Lung (tissue), 11 donors: ENCODE measurements at regions not wholly inside any gene's neighbourhood (a gene's known extent, or its start where the extent isn't known, plus 50 kb on each side); places are given as distances from the start of the nearest gene placed in this dataset.

Experiments used
- ATAC-seq: fragments of 200-7000 bp; cut with Tn5 transposase; one replicate; pipeline ENCODE4 v1.9.1; 2020; ENCODE audit warnings: moderate number of reproducible peaks; ENCODE audit not compliant: insufficient read depth, low FRiP score
- DNase-seq, 3 donors: peaks; one replicate each; pipeline ENCODE4 v3.0.0-alpha.2; 2013 to 2017
- H3K27ac ChIP-seq, 2 donors: one replicate each; pipeline ENCODE4 v1.5.1; 2013; ENCODE audit warnings: mild to moderate bottlenecking in 2 of 2, moderate library complexity in 2 of 2, control low read depth in 1 of 2, inconsistent platforms in 1 of 2, low read depth in 1 of 2, low read length in 1 of 2
- H3K27me3 ChIP-seq, 3 donors: one replicate each; pipeline ENCODE4 v1.5.1; 2013; ENCODE audit warnings: low read length in 2 of 3; ENCODE audit not compliant: control insufficient read depth in 3 of 3, insufficient read depth in 3 of 3
- H3K36me3 ChIP-seq, 4 donors: one replicate each; pipeline ENCODE4 v1.5.1; 2013; ENCODE audit warnings: low read length in 4 of 4, mild to moderate bottlenecking in 1 of 4, moderate library complexity in 1 of 4; ENCODE audit not compliant: control insufficient read depth in 4 of 4, insufficient read depth in 4 of 4
- H3K4me1 ChIP-seq, 5 donors: one replicate each; pipeline ENCODE4 v1.5.1; 2013; ENCODE audit warnings: low read length in 5 of 5, mild to moderate bottlenecking in 2 of 5, moderate library complexity in 1 of 5; ENCODE audit not compliant: control insufficient read depth in 5 of 5, insufficient read depth in 5 of 5
- H3K4me3 ChIP-seq: one replicate; pipeline ENCODE4 v1.5.1; 2013; ENCODE audit warnings: mild to moderate bottlenecking, control low read depth, moderate library complexity
- H3K9ac ChIP-seq, 2 donors: one replicate each; pipeline ENCODE4 v1.5.1; 2013; ENCODE audit warnings: low read length in 2 of 2, control low read depth in 1 of 2; ENCODE audit not compliant: insufficient read depth in 1 of 2
- H3K9me3 ChIP-seq, 4 donors: one replicate each; pipeline ENCODE4 v1.5.1; 2013; ENCODE audit warnings: low read length in 3 of 4, mild to moderate bottlenecking in 1 of 4, moderate library complexity in 1 of 4; ENCODE audit not compliant: control insufficient read depth in 4 of 4, insufficient read depth in 3 of 4
- WGBS, 2 donors: extraction: QIAGEN DNeasy Blood & Tissue Kit; methylation state at CpG; one replicate each; pipeline ENCODE4 v1.1.7; 2013; 5-methylcytosine and 5-hydroxymethylcytosine counted together
- TF ChIP-seq, protein P1 (sequence below): IDR thresholded peaks from 2 replicates; pipeline ENCODE4 v1.5.1; 2012; ENCODE audit warnings: mild to moderate bottlenecking; ENCODE audit errors: control extremely low read depth, extremely low read depth
- donor health status: control.
- donor health status: control.
- donor health status: Bipolar disorder and iron deficiency.
- donor health status: healthy.
- donor health status: DM: yes; HTN: yes; CAD: no.

DNA sequence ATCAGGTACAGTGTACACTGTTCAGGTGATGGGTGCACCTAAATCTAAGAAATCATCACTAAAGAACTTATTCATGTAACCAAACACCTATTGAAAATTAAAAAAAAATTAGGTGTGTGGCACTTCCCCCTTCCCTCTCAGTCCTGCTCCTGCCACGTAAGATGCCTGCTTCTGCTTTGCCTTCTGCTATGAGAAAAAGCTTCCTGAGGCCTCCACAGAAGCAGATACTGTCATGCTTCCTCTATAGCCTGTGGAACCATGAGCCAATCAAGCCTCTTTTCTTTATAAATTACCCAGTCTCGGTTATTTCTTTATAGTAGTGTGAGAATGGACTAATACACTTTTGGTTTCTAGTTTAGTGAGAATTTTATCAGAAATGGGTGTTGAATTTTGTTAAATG, 459.8 kb upstream of the DIPK2B start:
- ATAC-seq (no peak), DNase-seq (no peak)
- Histone ChIP-seq H3K9me3 (peaks cover 0 to 4% (median 0%) of the 10 kb centered on the region in 4 donors), H3K4me3 (no peak overlapping the region), H3K36me3 (no peaks in the 10 kb centered on the region), H3K4me1 (no peaks in the 10 kb centered on the region), H3K27me3 (peaks cover 0 to 3% (median 0%) of the 10 kb centered on the region in 3 donors), H3K9ac (no peak overlapping the region), H3K27ac (no peak overlapping the region)
- 42 to 52% methylated on average over 1 to 2 of the region's 2 CpGs for WGBS, 2 donors
- TF ChIP-seq, protein P1, sequence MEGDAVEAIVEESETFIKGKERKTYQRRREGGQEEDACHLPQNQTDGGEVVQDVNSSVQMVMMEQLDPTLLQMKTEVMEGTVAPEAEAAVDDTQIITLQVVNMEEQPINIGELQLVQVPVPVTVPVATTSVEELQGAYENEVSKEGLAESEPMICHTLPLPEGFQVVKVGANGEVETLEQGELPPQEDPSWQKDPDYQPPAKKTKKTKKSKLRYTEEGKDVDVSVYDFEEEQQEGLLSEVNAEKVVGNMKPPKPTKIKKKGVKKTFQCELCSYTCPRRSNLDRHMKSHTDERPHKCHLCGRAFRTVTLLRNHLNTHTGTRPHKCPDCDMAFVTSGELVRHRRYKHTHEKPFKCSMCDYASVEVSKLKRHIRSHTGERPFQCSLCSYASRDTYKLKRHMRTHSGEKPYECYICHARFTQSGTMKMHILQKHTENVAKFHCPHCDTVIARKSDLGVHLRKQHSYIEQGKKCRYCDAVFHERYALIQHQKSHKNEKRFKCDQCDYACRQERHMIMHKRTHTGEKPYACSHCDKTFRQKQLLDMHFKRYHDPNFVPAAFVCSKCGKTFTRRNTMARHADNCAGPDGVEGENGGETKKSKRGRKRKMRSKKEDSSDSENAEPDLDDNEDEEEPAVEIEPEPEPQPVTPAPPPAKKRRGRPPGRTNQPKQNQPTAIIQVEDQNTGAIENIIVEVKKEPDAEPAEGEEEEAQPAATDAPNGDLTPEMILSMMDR: no peak

DNA sequence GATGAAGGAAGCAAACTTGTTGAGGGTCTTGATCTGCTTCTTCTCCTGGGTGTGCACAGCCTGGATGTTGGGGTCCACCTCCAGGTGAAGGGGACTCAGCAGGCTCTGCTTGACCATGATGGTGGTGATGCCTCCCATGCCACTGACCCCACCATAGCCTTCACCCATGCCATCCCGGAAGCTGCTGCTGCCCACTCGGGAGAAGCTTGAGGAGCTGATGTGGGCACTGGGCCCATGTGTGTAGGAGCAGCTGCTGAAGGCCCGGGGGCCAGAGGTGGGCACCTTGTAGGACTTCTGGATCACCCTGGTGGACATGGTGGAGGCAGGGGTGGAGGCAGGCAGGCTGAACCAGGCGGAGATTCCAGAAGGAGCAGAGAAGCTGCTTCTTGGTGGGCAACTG, 432.7 kb upstream of the DIPK2B start:
- no peak for DNase-seq
- ATAC-seq: no peak
- no peaks in the 10 kb centered on the region for H3K4me1 ChIP-seq

DNA sequence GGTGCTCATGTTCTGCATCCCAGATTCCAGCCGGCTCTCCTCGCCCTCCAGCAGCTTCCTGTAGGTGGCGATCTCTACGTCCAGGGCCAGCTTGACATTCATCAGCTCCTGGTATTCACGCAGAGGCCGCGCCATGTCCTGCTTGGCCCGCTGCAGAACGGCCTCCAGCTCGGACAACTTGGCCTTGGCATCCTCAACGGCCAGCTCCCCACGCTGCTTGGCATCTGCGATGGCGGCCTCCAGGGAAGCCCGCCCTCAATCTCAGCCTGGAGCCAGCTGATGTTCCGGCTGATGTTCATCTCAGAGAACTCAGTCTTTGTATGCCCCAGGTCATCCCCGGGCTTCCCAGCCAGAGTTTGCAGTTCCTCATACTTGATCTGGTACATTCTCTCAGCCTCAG, 431.8 kb upstream of the DIPK2B start:
- WGBS, 2 donors: 86 to 98% methylated on average over 17 of the region's 17 CpGs
- H3K4me1 ChIP-seq: no peaks in the 10 kb centered on the region
- no peak for ATAC-seq
- no peak overlapping the region for H3K4me3 ChIP-seq
- peaks cover 0 to 5% (median 0%) of the 10 kb centered on the region in 4 donors for H3K9me3 ChIP-seq
- no peaks in the 10 kb centered on the region for H3K36me3 ChIP-seq
- no peak overlapping the region for H3K27ac ChIP-seq
- DNase-seq: no peak
- no peak overlapping the region for H3K9ac ChIP-seq
- no peaks in the 10 kb centered on the region for H3K27me3 ChIP-seq
- TF ChIP-seq, protein P1: no peak

More for the DNA sequence above, 432.7 kb upstream of the DIPK2B start:
- Histone ChIP-seq H3K36me3 (no peaks in the 10 kb centered on the region), H3K9ac (no peak overlapping the region), H3K27me3 (no peaks in the 10 kb centered on the region), H3K9me3 (peaks cover 0 to 5% (median 0%) of the 10 kb centered on the region in 4 donors), H3K4me3 (no peak overlapping the region), H3K27ac (no peak overlapping the region)
- TF ChIP-seq, protein P1: no peak
- 77 to 100% methylated on average over 4 of the region's 4 CpGs for WGBS, 2 donors

DNA sequence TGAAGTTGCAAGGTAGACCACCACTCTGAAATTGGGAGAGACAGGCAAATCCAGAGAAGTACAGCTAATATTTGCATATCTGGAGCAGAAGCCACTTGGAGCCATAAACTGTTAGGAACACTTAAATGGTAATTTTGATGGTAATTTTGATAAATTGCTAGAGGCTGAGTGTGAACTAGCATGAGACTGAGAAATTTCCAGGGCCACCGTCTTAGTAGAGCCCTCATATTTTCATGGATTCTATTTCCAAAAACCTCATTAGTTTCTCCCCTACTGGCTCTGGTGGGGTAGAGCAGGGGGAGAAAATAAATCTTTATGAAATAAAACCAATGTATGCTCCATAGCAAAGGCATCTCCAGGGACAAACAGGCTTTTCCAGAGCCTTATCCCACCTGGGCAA, 429.4 kb upstream of the DIPK2B start:
- Histone ChIP-seq H3K9ac (no peak overlapping the region), H3K27ac (no peak overlapping the region), H3K4me1 (no peaks in the 10 kb centered on the region), H3K27me3 (no peaks in the 10 kb centered on the region), H3K4me3 (no peak overlapping the region), H3K9me3 (peaks cover 0 to 5% (median 0%) of the 10 kb centered on the region in 4 donors), H3K36me3 (no peaks in the 10 kb centered on the region)
- TF ChIP-seq, protein P1: no peak
- DNase-seq: no peak
- 93 to 100% methylated on average over 1 of the region's 1 CpG for WGBS, 2 donors
- no peak for ATAC-seq
